DOHH2 (cell line): ENCODE measurements at regions not wholly inside any gene's neighbourhood (a gene's known extent, or its start where the extent isn't known, plus 50 kb on each side); places are given as distances from the start of the nearest gene placed in this dataset.

Source experiments
- H3F3A ChIP-seq: fragments of 200-600 bp; sonication (generic), shearing (Covaris generic); 2 replicates; pipeline ENCODE4 v1.6.0; 2016; ENCODE audit warnings: antibody characterized with exemption, mild to moderate bottlenecking; ENCODE audit not compliant: control insufficient read depth, insufficient read depth
- H3K27ac ChIP-seq: fragments of 200-600 bp; sonication (generic); 2 replicates; pipeline ENCODE4 v1.5.1; 2014; ENCODE audit warnings: low read depth, mild to moderate bottlenecking, low read length, moderate library complexity
- H3K27me3 ChIP-seq: fragments of 200-600 bp; sonication (generic); 2 replicates; pipeline ENCODE4 v1.6.1; 2014; ENCODE audit warnings: mild to moderate bottlenecking, low read length, mixed read lengths; ENCODE audit not compliant: control insufficient read depth
- H3K36me3 ChIP-seq: fragments of 200-600 bp; sonication (generic); 2 replicates; pipeline ENCODE4 v1.6.1; 2014; ENCODE audit warnings: mild to moderate bottlenecking, low read length, moderate library complexity, mixed read lengths; ENCODE audit not compliant: control insufficient read depth
- H3K4me1 ChIP-seq: fragments of 200-600 bp; sonication (generic); 2 replicates; pipeline ENCODE4 v1.6.1; 2014; ENCODE audit warnings: mild to moderate bottlenecking, low read length, mixed read lengths; ENCODE audit not compliant: control insufficient read depth
- H3K4me2 ChIP-seq: fragments of 200-600 bp; sonication (generic); 2 replicates; pipeline ENCODE4 v1.6.0; 2014; ENCODE audit warnings: mild to moderate bottlenecking, low read length, moderate library complexity
- H3K4me3 ChIP-seq: fragments of 200-600 bp; sonication (generic); 2 replicates; pipeline ENCODE4 v1.5.1; 2014; ENCODE audit warnings: mild to moderate bottlenecking, low read length, mixed read lengths
- H3K79me2 ChIP-seq: fragments of 200-600 bp; sonication (generic); 2 replicates; pipeline ENCODE4 v1.6.1; 2014; ENCODE audit warnings: mild to moderate bottlenecking, low read length, mixed read lengths; ENCODE audit not compliant: control insufficient read depth
- H3K9me2 ChIP-seq: fragments of 200-600 bp; sonication (generic); replicated peaks from 2 replicates; pipeline ENCODE4 v1.6.1; 2014; ENCODE audit warnings: mild to moderate bottlenecking, low read length, mixed read lengths; ENCODE audit not compliant: control insufficient read depth
- H3K9me3 ChIP-seq: fragments of 200-600 bp; sonication (generic); 2 replicates; pipeline ENCODE4 v1.6.1; 2014; ENCODE audit warnings: antibody characterized with exemption, low read length, mixed read lengths; ENCODE audit not compliant: control insufficient read depth, insufficient read depth
- H4K20me1 ChIP-seq: fragments of 200-600 bp; sonication (generic); 2 replicates; pipeline ENCODE4 v1.6.0; 2014; ENCODE audit warnings: low read depth, mild to moderate bottlenecking, antibody characterized with exemption, low read length, moderate library complexity; ENCODE audit not compliant: control insufficient read depth, insufficient read depth
- CTCF ChIP-seq: fragments of 200-600 bp; sonication (generic); IDR thresholded peaks from one replicate; pipeline ENCODE4 v1.5.1; 2014; ENCODE audit warnings: antibody characterized with exemption, mild to moderate bottlenecking, low read depth, low read length; ENCODE audit not compliant: poor library complexity, severe bottlenecking
- EZH2phosphoT487 ChIP-seq: fragments of 200-600 bp; sonication (generic); IDR thresholded peaks from 2 replicates; pipeline ENCODE4 v1.6.1; 2017; ENCODE audit warnings: borderline replicate concordance, mild to moderate bottlenecking, antibody characterized with exemption, low read length, moderate library complexity, mixed read lengths

- Histone ChIP-seq H3K4me2 (no peak overlapping the region), H3F3A (no peaks in the 10 kb centered on the region), H3K4me1 (no peaks in the 10 kb centered on the region), H3K27ac (no peak overlapping the region), H4K20me1 (no peaks in the 10 kb centered on the region), H3K4me3 (no peak overlapping the region), H3K79me2 (no peaks in the 10 kb centered on the region), H3K36me3 (no peaks in the 10 kb centered on the region), H3K9me3 (peaks cover 9% of the 10 kb centered on the region), H3K9me2 (no peaks in the 10 kb centered on the region), H3K27me3 (no peaks in the 10 kb centered on the region)
- TF ChIP-seq CTCF = no peak
- TF ChIP-seq EZH2phosphoT487 = no peak
These were observed 425.7 kb downstream of the GPAT3 start for GRCh38 chr4:83961575-83961974.

GRCh38 chr4:83959160-83959559 is 423.3 kb downstream of the GPAT3 start:
- H3K27ac ChIP-seq = no peak overlapping the region
- H3K27me3 ChIP-seq = no peaks in the 10 kb centered on the region
- H3K79me2 ChIP-seq = no peaks in the 10 kb centered on the region
- H3K36me3 ChIP-seq = no peaks in the 10 kb centered on the region
- H3K4me1 ChIP-seq = no peaks in the 10 kb centered on the region
- no peak overlapping the region for H3K4me2 ChIP-seq
- TF ChIP-seq EZH2phosphoT487 (no peak), CTCF (no peak)
- H3K9me3 ChIP-seq = peaks cover 4% of the 10 kb centered on the region; the same call in 1 of the 2 replicates
- no peaks in the 10 kb centered on the region for H4K20me1 ChIP-seq
- no peaks in the 10 kb centered on the region for H3K9me2 ChIP-seq
- no peak overlapping the region for H3K4me3 ChIP-seq
- no peaks in the 10 kb centered on the region for H3F3A ChIP-seq

- H3K27me3 ChIP-seq = no peaks in the 10 kb centered on the region
- no peak overlapping the region for H3K4me2 ChIP-seq
- no peaks in the 10 kb centered on the region for H3K4me1 ChIP-seq
- TF ChIP-seq EZH2phosphoT487 = no peak
- TF ChIP-seq CTCF = no peak
- no peak overlapping the region for H3K4me3 ChIP-seq
- no peaks in the 10 kb centered on the region for H3K9me2 ChIP-seq
- no peak overlapping the region for H3K27ac ChIP-seq
- H3F3A ChIP-seq = no peaks in the 10 kb centered on the region
- H3K36me3 ChIP-seq = no peaks in the 10 kb centered on the region
- no peaks in the 10 kb centered on the region for H3K9me3 ChIP-seq
- no peaks in the 10 kb centered on the region for H4K20me1 ChIP-seq
- H3K79me2 ChIP-seq = no peaks in the 10 kb centered on the region
These were observed 411.9 kb downstream of the GPAT3 start for GRCh38 chr4:83947830-83948193.
